SU-DHL-6 (cell line): ENCODE measurements at regions not wholly inside any gene's neighbourhood (a gene's known extent, or its start where the extent isn't known, plus 50 kb on each side); places are given as distances from the start of the nearest gene placed in this dataset.

Experiments
- CTCF ChIP-seq: fragments of 200-600 bp; sonication (generic); IDR thresholded peaks from one replicate; pipeline ENCODE4 v1.5.1; 2017; ENCODE audit warnings: antibody characterized with exemption, mild to moderate bottlenecking, low read length, moderate library complexity; ENCODE audit not compliant: insufficient read depth, poor library complexity, severe bottlenecking
- EZH2phosphoT487 ChIP-seq: fragments of 200-600 bp; sonication (generic), shearing (Covaris generic); conservative IDR thresholded peaks from 2 replicates; pipeline ENCODE4 v1.6.1; 2018; ENCODE audit warnings: mild to moderate bottlenecking, antibody characterized with exemption, low read length, moderate library complexity, mixed read lengths

DNA sequence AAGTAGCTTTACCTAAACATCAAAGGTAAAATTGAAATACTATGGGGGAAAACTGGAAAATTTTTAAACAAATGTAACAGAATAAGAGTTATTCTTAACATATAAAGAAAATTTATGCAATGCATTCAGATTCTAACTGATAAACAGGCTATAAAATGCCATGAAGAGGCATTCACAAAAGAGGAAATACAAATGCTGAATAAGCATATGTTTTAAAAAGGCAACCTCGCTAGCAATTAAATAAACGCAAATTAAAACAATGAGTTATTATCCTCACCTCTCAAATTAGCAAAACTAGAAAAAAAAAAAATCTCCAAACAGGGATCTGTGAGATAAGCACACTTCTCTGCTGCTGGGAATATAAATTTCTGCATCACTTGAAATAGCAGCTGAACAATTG lies 63.2 kb upstream of the BRINP1 start:
- TF ChIP-seq CTCF = no peak
- TF ChIP-seq EZH2phosphoT487 = no peak
